Neutrophil (primary cell): ENCODE measurements at regions not wholly inside any gene's neighbourhood (a gene's known extent, or its start where the extent isn't known, plus 50 kb on each side); places are given as distances from the start of the nearest gene placed in this dataset.

Source experiments
- H3K27ac ChIP-seq: fragments of 200-600 bp; sonication (generic); 2 replicates; pipeline ENCODE4 v1.5.1; 2016; ENCODE audit warnings: mild to moderate bottlenecking, moderate library complexity
- H3K27me3 ChIP-seq: fragments of 200-600 bp; sonication (generic); 2 replicates; pipeline ENCODE4 v1.6.0; 2016; ENCODE audit warnings: mild to moderate bottlenecking
- H3K36me3 ChIP-seq: fragments of 200-600 bp; sonication (generic); 2 replicates; pipeline ENCODE4 v1.5.1; 2017
- H3K4me1 ChIP-seq, 2 experiments: fragments of 200-600 bp in 1 of 2; sonication (generic) in 1 of 2; 1 replicate in 1 of 2; 2 replicates in 1 of 2; pipeline versions ENCODE4 v1.5.1 to v1.6.1; 2013 to 2016; ENCODE audit warnings: low read depth in 1 of 2, low read length in 1 of 2, mild to moderate bottlenecking in 1 of 2, moderate library complexity in 1 of 2; ENCODE audit not compliant: control insufficient read depth in 1 of 2, insufficient read depth in 1 of 2
- H3K4me3 ChIP-seq, 2 experiments: fragments of 200-600 bp in 1 of 2; sonication (generic) in 1 of 2; 1 replicate in 1 of 2; 2 replicates in 1 of 2; pipeline ENCODE4 v1.5.1; 2013 to 2016; ENCODE audit warnings: low read depth in 1 of 2, low read length in 1 of 2, mild to moderate bottlenecking in 1 of 2, moderate library complexity in 1 of 2
- H3K9me3 ChIP-seq: fragments of 200-600 bp; sonication (generic); 2 replicates; pipeline ENCODE4 v1.5.1; 2016
- TF ChIP-seq, protein P1 (sequence below): fragments of 200-600 bp; sonication (generic); IDR thresholded peaks from 2 replicates; pipeline ENCODE4 v1.5.1; 2016; ENCODE audit warnings: antibody characterized with exemption

DNA sequence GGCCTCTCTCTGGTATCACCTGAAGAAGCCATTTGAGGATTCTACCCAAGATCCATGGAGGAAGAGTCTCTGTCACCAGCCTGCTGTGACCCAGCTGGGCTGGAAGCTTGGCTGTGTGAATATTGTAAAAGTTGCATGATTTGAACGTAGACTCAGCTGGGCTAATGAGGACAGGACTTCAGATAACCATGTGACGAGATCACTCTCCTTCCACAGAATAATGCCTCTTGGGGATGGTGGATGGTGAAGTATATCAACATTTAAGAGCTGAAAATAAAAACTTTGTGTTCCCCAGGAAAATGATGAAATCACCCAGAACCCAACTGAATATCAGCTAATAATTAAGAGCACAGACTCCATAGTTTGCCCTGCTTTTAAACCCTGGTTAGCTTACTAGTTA, 427.9 kb downstream of the CD83 start:
- no peak overlapping the region for H3K4me3 ChIP-seq
- TF ChIP-seq, protein P1, sequence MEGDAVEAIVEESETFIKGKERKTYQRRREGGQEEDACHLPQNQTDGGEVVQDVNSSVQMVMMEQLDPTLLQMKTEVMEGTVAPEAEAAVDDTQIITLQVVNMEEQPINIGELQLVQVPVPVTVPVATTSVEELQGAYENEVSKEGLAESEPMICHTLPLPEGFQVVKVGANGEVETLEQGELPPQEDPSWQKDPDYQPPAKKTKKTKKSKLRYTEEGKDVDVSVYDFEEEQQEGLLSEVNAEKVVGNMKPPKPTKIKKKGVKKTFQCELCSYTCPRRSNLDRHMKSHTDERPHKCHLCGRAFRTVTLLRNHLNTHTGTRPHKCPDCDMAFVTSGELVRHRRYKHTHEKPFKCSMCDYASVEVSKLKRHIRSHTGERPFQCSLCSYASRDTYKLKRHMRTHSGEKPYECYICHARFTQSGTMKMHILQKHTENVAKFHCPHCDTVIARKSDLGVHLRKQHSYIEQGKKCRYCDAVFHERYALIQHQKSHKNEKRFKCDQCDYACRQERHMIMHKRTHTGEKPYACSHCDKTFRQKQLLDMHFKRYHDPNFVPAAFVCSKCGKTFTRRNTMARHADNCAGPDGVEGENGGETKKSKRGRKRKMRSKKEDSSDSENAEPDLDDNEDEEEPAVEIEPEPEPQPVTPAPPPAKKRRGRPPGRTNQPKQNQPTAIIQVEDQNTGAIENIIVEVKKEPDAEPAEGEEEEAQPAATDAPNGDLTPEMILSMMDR, result no peak

DNA sequence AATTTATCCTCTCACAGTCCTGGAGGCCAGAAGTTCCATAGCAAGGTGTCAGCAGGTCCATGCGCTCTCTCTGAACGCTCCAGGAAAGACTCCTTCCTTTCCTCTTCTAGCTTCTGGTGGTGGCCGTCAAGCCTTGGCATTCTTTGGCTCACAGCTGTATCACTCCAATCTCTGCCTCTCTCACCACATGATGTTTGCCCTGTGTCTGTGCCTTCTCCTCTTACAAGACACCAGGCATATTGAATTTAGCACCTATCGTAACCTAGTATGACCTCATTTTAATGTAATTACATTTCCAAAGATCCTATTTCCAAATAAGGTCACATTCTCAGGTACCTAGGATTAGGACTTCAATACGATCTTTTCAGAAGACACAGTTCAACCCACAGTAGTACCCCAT, 428.5 kb downstream of the CD83 start:
- no peaks in the 10 kb centered on the region for H3K4me1 ChIP-seq
- no peaks in the 10 kb centered on the region for H3K36me3 ChIP-seq
- TF ChIP-seq, protein P1, result no peak
- H3K4me3 ChIP-seq, result no peak overlapping the region
- H3K9me3 ChIP-seq, result no peaks in the 10 kb centered on the region
- no peaks in the 10 kb centered on the region for H3K27me3 ChIP-seq
- H3K27ac ChIP-seq, result no peak overlapping the region

More for the DNA sequence above, 427.9 kb downstream of the CD83 start:
- no peak overlapping the region for H3K27ac ChIP-seq
- no peaks in the 10 kb centered on the region for H3K27me3 ChIP-seq
- no peaks in the 10 kb centered on the region for H3K4me1 ChIP-seq
- H3K36me3 ChIP-seq, result no peaks in the 10 kb centered on the region
- H3K9me3 ChIP-seq, result no peaks in the 10 kb centered on the region

DNA sequence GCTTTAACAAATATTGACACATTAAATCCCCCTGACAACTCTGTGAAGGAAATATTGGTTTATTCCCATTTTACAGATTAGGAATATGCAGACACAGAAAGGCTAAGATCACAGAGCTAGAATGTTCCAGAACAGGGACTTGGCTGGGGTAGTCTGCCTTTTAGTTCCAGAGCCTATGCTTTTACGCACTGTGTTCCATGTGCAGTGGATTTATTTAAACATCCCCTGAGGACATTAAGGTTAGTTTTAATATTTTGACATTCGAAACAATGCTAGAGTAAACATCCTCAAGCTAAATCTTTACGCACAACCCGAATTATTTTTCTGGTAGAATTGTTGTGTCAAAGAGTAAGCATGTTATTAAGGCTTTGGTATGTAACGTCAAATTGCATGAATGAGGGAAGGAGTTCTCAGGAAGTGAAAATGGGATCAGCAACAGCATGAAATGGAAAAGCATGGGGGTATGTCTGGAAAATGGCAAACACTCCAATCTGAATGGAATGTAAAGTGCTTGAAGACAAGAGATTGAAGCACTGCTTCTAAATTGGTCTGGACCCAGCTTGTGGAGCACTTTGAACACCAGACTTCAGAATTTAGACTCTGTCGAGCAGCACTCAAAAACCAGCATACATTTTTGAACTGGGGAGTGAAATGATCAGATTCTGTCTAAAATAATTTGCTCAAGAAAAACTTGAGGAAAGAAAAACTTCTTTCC, 429.9 kb downstream of the CD83 start:
- H3K27me3 ChIP-seq, result no peaks in the 10 kb centered on the region
- no peaks in the 10 kb centered on the region for H3K9me3 ChIP-seq
- no peaks in the 10 kb centered on the region for H3K36me3 ChIP-seq
- H3K4me1 ChIP-seq, result no peaks in the 10 kb centered on the region
- no peak overlapping the region for H3K27ac ChIP-seq
- TF ChIP-seq, protein P1, result no peak
- H3K4me3 ChIP-seq, result no peak overlapping the region

DNA sequence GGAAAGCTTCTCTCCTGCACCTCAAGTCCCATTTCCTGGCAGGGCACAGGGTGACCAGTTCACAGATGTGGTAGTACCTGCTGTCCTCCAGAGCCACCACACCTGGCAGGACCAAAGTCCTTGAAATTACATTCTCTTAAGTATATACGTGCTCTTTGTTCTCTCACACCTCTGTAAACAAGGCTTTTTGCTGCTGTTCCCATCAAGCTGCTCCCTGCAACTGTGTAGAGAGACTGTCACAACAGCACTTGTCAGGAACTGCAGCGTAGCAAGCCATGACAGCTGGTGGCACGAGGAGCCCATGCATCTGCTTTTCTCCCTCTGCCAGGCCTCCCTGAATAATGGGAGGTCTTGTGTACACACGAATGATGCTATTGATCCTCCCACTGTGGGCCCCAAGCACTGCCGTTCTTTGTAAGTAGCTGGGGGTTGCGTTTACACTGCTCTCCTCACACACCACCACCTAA, 431.8 kb downstream of the CD83 start:
- TF ChIP-seq, protein P1, result no peak
- Histone ChIP-seq H3K27me3 (no peaks in the 10 kb centered on the region), H3K4me1 (no peaks in the 10 kb centered on the region), H3K4me3 (no peak overlapping the region), H3K27ac (no peak overlapping the region), H3K9me3 (no peaks in the 10 kb centered on the region), H3K36me3 (no peaks in the 10 kb centered on the region)

DNA sequence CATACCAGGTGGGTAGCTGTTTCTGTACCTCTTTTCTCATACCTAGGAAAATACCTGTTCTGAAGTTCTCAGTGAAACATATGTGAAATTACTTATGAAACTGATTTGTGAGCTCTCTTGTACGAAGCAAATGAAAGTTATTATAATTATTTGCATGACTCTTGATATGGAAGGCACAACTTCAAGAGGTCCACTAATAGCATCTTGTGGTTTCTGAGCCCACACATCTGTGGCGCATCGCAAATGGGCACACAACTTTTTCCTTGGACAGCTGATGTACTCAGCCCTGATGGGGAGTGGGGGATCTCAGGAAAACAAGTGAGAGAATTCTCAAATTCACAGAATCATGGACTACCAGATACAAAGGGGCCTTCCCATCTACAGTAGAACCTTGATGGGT, 432.3 kb downstream of the CD83 start:
- Histone ChIP-seq H3K4me3 (no peak overlapping the region), H3K9me3 (no peaks in the 10 kb centered on the region), H3K27me3 (no peaks in the 10 kb centered on the region), H3K4me1 (no peaks in the 10 kb centered on the region), H3K36me3 (no peaks in the 10 kb centered on the region), H3K27ac (no peak overlapping the region)
- TF ChIP-seq, protein P1, result no peak
